GM23338 (cell line): ENCODE measurements at regions not wholly inside any gene's neighbourhood (a gene's known extent, or its start where the extent isn't known, plus 50 kb on each side); places are given as distances from the start of the nearest gene placed in this dataset.

Experiments used
- CREB1 ChIP-seq: fragments of 250-450 bp; sonication (Bioruptor Pico); IDR thresholded peaks from 2 replicates; pipeline ENCODE4 v1.5.0; 2020; ENCODE audit warnings: low read depth, mild to moderate bottlenecking, moderate library complexity
- EZH2 ChIP-seq: fragments of 200-600 bp; sonication (generic); IDR thresholded peaks from one replicate; pipeline ENCODE4 v1.8.0; 2017; ENCODE audit warnings: antibody characterized with exemption, mild to moderate bottlenecking, low read depth; ENCODE audit not compliant: unreplicated experiment
- EZH2phosphoT487 ChIP-seq: fragments of 200-600 bp; sonication (generic); IDR thresholded peaks from one replicate; pipeline ENCODE4 v1.8.1; 2018; ENCODE audit warnings: antibody characterized with exemption; ENCODE audit not compliant: unreplicated experiment
- JUNB ChIP-seq: IDR thresholded peaks from one replicate; pipeline ENCODE4 v1.6.1; 2016; ENCODE audit warnings: antibody characterized with exemption; ENCODE audit not compliant: unreplicated experiment
- NANOG ChIP-seq: IDR thresholded peaks from 2 replicates; pipeline ENCODE4 v1.6.1; 2016; ENCODE audit warnings: antibody characterized with exemption, borderline replicate concordance
- POLR2AphosphoS5 ChIP-seq: IDR thresholded peaks from 2 replicates; pipeline ENCODE4 v1.6.1; 2016; ENCODE audit warnings: antibody characterized with exemption, low read depth
- REST ChIP-seq: IDR thresholded peaks from one replicate; pipeline ENCODE4 v1.6.1; 2018; ENCODE audit warnings: antibody characterized with exemption; ENCODE audit not compliant: unreplicated experiment
- STAT1 ChIP-seq: IDR thresholded peaks from one replicate; pipeline ENCODE4 v1.6.1; 2016; ENCODE audit warnings: antibody characterized with exemption; ENCODE audit not compliant: unreplicated experiment
- ZNF114 ChIP-seq: fragments of 250-450 bp; sonication (Bioruptor Pico); IDR thresholded peaks from 2 replicates; pipeline ENCODE4 v1.5.0; 2020; ENCODE audit warnings: mild to moderate bottlenecking, moderate library complexity
- ZNF331 ChIP-seq: fragments of 250-450 bp; sonication (Bioruptor Pico); IDR thresholded peaks from 2 replicates; pipeline ENCODE4 v1.5.0; 2020; ENCODE audit warnings: low read depth, mild to moderate bottlenecking, moderate library complexity
- TF ChIP-seq, protein P1 (sequence below), 2 experiments: fragments of 200-600 bp in 1 of 2; sonication (generic) in 1 of 2; conservative IDR thresholded peaks; 2 replicates each; pipeline versions ENCODE4 v1.5.1 to v1.6.1; 2016 to 2017; ENCODE audit warnings: antibody characterized with exemption in 2 of 2, low read depth in 2 of 2, mild to moderate bottlenecking in 2 of 2, moderate library complexity in 1 of 2
- TF ChIP-seq, protein P2 (sequence below): IDR thresholded peaks from 2 replicates; pipeline ENCODE4 v1.6.1; 2016; ENCODE audit warnings: antibody characterized with exemption

- TF ChIP-seq POLR2AphosphoS5 (no peak), JUNB (no peak), EZH2phosphoT487 (no peak), EZH2 (no peak), CREB1 (CRISPR knock-in tag) (no peak), REST (no peak), STAT1 (no peak), ZNF331 (CRISPR knock-in tag) (no peak), ZNF114 (CRISPR knock-in tag) (no peak), NANOG (no peak)
- TF ChIP-seq, protein P1, sequence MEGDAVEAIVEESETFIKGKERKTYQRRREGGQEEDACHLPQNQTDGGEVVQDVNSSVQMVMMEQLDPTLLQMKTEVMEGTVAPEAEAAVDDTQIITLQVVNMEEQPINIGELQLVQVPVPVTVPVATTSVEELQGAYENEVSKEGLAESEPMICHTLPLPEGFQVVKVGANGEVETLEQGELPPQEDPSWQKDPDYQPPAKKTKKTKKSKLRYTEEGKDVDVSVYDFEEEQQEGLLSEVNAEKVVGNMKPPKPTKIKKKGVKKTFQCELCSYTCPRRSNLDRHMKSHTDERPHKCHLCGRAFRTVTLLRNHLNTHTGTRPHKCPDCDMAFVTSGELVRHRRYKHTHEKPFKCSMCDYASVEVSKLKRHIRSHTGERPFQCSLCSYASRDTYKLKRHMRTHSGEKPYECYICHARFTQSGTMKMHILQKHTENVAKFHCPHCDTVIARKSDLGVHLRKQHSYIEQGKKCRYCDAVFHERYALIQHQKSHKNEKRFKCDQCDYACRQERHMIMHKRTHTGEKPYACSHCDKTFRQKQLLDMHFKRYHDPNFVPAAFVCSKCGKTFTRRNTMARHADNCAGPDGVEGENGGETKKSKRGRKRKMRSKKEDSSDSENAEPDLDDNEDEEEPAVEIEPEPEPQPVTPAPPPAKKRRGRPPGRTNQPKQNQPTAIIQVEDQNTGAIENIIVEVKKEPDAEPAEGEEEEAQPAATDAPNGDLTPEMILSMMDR (conservative IDR thresholded peaks at IDR 0.05; ENCODE audit: low read depth in 2 of 2) = no peak
- TF ChIP-seq, protein P2, sequence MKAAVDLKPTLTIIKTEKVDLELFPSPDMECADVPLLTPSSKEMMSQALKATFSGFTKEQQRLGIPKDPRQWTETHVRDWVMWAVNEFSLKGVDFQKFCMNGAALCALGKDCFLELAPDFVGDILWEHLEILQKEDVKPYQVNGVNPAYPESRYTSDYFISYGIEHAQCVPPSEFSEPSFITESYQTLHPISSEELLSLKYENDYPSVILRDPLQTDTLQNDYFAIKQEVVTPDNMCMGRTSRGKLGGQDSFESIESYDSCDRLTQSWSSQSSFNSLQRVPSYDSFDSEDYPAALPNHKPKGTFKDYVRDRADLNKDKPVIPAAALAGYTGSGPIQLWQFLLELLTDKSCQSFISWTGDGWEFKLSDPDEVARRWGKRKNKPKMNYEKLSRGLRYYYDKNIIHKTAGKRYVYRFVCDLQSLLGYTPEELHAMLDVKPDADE = no peak
These were observed 265.1 kb upstream of the DACH1 start for GRCh38 chr13:72132075-72132474.
